DOHH2 (cell line): ENCODE measurements at regions not wholly inside any gene's neighbourhood (a gene's known extent, or its start where the extent isn't known, plus 50 kb on each side); places are given as distances from the start of the nearest gene placed in this dataset.

Experiments
- H3F3A ChIP-seq: fragments of 200-600 bp; sonication (generic), shearing (Covaris generic); 2 replicates; pipeline ENCODE4 v1.6.0; 2016; ENCODE audit warnings: antibody characterized with exemption, mild to moderate bottlenecking; ENCODE audit not compliant: control insufficient read depth, insufficient read depth
- H3K27ac ChIP-seq: fragments of 200-600 bp; sonication (generic); 2 replicates; pipeline ENCODE4 v1.5.1; 2014; ENCODE audit warnings: low read depth, mild to moderate bottlenecking, low read length, moderate library complexity
- H3K27me3 ChIP-seq: fragments of 200-600 bp; sonication (generic); 2 replicates; pipeline ENCODE4 v1.6.1; 2014; ENCODE audit warnings: mild to moderate bottlenecking, low read length, mixed read lengths; ENCODE audit not compliant: control insufficient read depth
- H3K36me3 ChIP-seq: fragments of 200-600 bp; sonication (generic); 2 replicates; pipeline ENCODE4 v1.6.1; 2014; ENCODE audit warnings: mild to moderate bottlenecking, low read length, moderate library complexity, mixed read lengths; ENCODE audit not compliant: control insufficient read depth
- H3K4me1 ChIP-seq: fragments of 200-600 bp; sonication (generic); 2 replicates; pipeline ENCODE4 v1.6.1; 2014; ENCODE audit warnings: mild to moderate bottlenecking, low read length, mixed read lengths; ENCODE audit not compliant: control insufficient read depth
- H3K4me2 ChIP-seq: fragments of 200-600 bp; sonication (generic); 2 replicates; pipeline ENCODE4 v1.6.0; 2014; ENCODE audit warnings: mild to moderate bottlenecking, low read length, moderate library complexity
- H3K4me3 ChIP-seq: fragments of 200-600 bp; sonication (generic); 2 replicates; pipeline ENCODE4 v1.5.1; 2014; ENCODE audit warnings: mild to moderate bottlenecking, low read length, mixed read lengths
- H3K79me2 ChIP-seq: fragments of 200-600 bp; sonication (generic); 2 replicates; pipeline ENCODE4 v1.6.1; 2014; ENCODE audit warnings: mild to moderate bottlenecking, low read length, mixed read lengths; ENCODE audit not compliant: control insufficient read depth
- H3K9me2 ChIP-seq: fragments of 200-600 bp; sonication (generic); replicated peaks from 2 replicates; pipeline ENCODE4 v1.6.1; 2014; ENCODE audit warnings: mild to moderate bottlenecking, low read length, mixed read lengths; ENCODE audit not compliant: control insufficient read depth
- H3K9me3 ChIP-seq: fragments of 200-600 bp; sonication (generic); 2 replicates; pipeline ENCODE4 v1.6.1; 2014; ENCODE audit warnings: antibody characterized with exemption, low read length, mixed read lengths; ENCODE audit not compliant: control insufficient read depth, insufficient read depth
- H4K20me1 ChIP-seq: fragments of 200-600 bp; sonication (generic); 2 replicates; pipeline ENCODE4 v1.6.0; 2014; ENCODE audit warnings: low read depth, mild to moderate bottlenecking, antibody characterized with exemption, low read length, moderate library complexity; ENCODE audit not compliant: control insufficient read depth, insufficient read depth
- CTCF ChIP-seq: fragments of 200-600 bp; sonication (generic); IDR thresholded peaks from one replicate; pipeline ENCODE4 v1.5.1; 2014; ENCODE audit warnings: antibody characterized with exemption, mild to moderate bottlenecking, low read depth, low read length; ENCODE audit not compliant: poor library complexity, severe bottlenecking
- EZH2phosphoT487 ChIP-seq: fragments of 200-600 bp; sonication (generic); IDR thresholded peaks from 2 replicates; pipeline ENCODE4 v1.6.1; 2017; ENCODE audit warnings: borderline replicate concordance, mild to moderate bottlenecking, antibody characterized with exemption, low read length, moderate library complexity, mixed read lengths

DNA sequence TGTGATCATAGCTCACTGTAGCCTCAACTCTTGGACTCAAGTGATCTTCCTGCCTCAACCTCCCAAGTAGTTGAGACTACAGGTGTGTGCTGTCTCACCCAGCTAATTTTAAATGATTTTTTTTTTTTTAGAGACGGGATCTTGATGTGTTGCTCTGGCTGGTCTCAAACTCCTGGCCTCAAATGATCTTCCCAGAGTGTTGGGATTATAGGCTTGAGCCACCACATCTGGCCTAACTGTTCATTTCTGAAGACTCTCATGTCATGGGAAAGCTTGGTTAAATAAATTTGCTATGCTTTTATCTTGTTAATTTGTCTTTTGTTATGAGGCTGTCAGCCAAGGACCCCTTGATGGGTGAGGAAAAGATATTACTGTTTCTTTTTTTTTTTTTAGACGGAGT, 134.0 kb downstream of the MIS18A start:
- TF ChIP-seq CTCF = no peak
- no peak for TF ChIP-seq EZH2phosphoT487

DNA sequence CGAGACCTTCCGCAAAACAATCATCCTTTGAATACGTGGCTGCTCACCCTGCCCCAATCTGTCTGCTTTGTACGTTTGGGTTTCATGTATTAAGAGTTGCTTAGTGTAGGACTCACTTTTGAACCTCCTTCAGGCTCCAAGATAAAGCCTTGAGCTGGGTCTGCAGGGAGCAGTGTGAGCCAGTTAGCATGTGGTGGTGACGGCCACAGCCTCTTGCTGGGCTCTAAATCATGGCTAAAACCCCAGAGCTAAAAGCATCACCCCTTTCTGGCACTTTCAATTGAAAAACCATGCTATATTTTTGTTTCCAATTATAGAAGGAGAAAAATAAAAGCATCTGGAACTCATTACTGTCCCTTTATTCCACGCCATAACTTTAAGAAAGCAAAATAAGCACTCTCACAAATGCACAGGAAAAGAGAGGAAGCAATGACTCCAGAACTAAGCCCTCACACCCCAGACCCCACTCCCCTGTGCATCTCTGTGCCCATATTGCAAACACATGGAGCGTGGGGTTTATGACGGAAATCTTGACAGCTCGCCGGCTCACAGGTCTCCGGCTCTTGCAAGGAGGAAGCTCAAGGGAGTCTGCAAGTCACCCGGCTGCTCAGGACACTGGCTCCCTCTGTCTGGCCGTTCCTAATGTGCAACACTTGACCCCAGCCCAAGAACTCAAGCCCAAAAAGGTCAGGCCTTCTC, 135.5 kb downstream of the MIS18A start:
- peaks cover 26% of the 10 kb centered on the region for H3K27me3 ChIP-seq
- H3K4me1 ChIP-seq = no peaks in the 10 kb centered on the region
- TF ChIP-seq CTCF (no peak), EZH2phosphoT487 (no peak)

More for the DNA sequence above, 134.0 kb downstream of the MIS18A start:
- Histone ChIP-seq H3F3A (no peaks in the 10 kb centered on the region), H3K4me2 (no peak overlapping the region), H3K4me1 (no peaks in the 10 kb centered on the region), H3K36me3 (no peaks in the 10 kb centered on the region), H3K79me2 (no peaks in the 10 kb centered on the region), H3K27me3 (peaks cover 29% of the 10 kb centered on the region), H3K9me2 (no peaks in the 10 kb centered on the region), H3K27ac (no peak overlapping the region), H4K20me1 (no peaks in the 10 kb centered on the region), H3K4me3 (no peak overlapping the region), H3K9me3 (no peaks in the 10 kb centered on the region)

GRCh38 chr21:32141318-32141633, 137.6 kb downstream of the MIS18A start:
- Histone ChIP-seq H3K4me2 (no peak overlapping the region), H3K9me2 (no peaks in the 10 kb centered on the region), H3K27me3 (peaks cover 18% of the 10 kb centered on the region), H3K4me3 (no peak overlapping the region), H3K9me3 (no peaks in the 10 kb centered on the region), H3K4me1 (peaks cover 16% of the 10 kb centered on the region), H3K79me2 (no peaks in the 10 kb centered on the region), H3K27ac (no peak overlapping the region), H4K20me1 (no peaks in the 10 kb centered on the region), H3K36me3 (no peaks in the 10 kb centered on the region), H3F3A (no peaks in the 10 kb centered on the region)
- no peak for TF ChIP-seq EZH2phosphoT487

More for the DNA sequence above, 135.5 kb downstream of the MIS18A start:
- H3K9me3 ChIP-seq = no peaks in the 10 kb centered on the region
- H3F3A ChIP-seq = no peaks in the 10 kb centered on the region
- H3K36me3 ChIP-seq = no peaks in the 10 kb centered on the region
- no peaks in the 10 kb centered on the region for H3K9me2 ChIP-seq
- no peaks in the 10 kb centered on the region for H4K20me1 ChIP-seq
- no peak overlapping the region for H3K27ac ChIP-seq
- H3K4me3 ChIP-seq = no peak overlapping the region
- no peaks in the 10 kb centered on the region for H3K79me2 ChIP-seq
- no peak overlapping the region for H3K4me2 ChIP-seq

GRCh38 chr21:32140604-32141317, 138.1 kb downstream of the MIS18A start:
- no peaks in the 10 kb centered on the region for H4K20me1 ChIP-seq
- H3K36me3 ChIP-seq = no peaks in the 10 kb centered on the region
- H3K9me3 ChIP-seq = no peaks in the 10 kb centered on the region
- no peak overlapping the region for H3K4me3 ChIP-seq
- peaks cover 14% of the 10 kb centered on the region for H3K27me3 ChIP-seq
- H3K9me2 ChIP-seq = no peaks in the 10 kb centered on the region
- H3K79me2 ChIP-seq = no peaks in the 10 kb centered on the region
- peaks cover 22% of the 10 kb centered on the region for H3K4me1 ChIP-seq
- no peaks in the 10 kb centered on the region for H3F3A ChIP-seq
- no peak overlapping the region for H3K4me2 ChIP-seq
- no peak overlapping the region for H3K27ac ChIP-seq
- no peak for TF ChIP-seq CTCF
- TF ChIP-seq EZH2phosphoT487 = no peak
